ENCODE measurements at regions not wholly inside any gene's neighbourhood (a gene's known extent, or its start where the extent isn't known, plus 50 kb on each side); places are given as distances from the start of the nearest gene placed in this dataset.

- TF ChIP-seq FOXM1 (IDR thresholded peaks at IDR 0.05; ENCODE audit: borderline replicate concordance, low read depth) = no peak
- TF ChIP-seq TAF1 (IDR thresholded peaks at IDR 0.05; ENCODE audit: low read depth) = no peak
- no peak for TF ChIP-seq NFIC (IDR thresholded peaks at IDR 0.05)
- no peak for TF ChIP-seq REST (IDR thresholded peaks at IDR 0.05; ENCODE audit: low read depth)
- TF ChIP-seq CEBPB (IDR thresholded peaks at IDR 0.05) = no peak
- TF ChIP-seq TEAD4 (IDR thresholded peaks at IDR 0.05) = no peak
- no peak for TF ChIP-seq ZBTB7A (IDR thresholded peaks at IDR 0.05; ENCODE audit: low read depth)
- no peak for TF ChIP-seq MAX (IDR thresholded peaks at IDR 0.05)
- TF ChIP-seq EGR1 (IDR thresholded peaks at IDR 0.05) = no peak
- TF ChIP-seq TCF12 (IDR thresholded peaks at IDR 0.05; ENCODE audit: low read depth) = no peak
- TF ChIP-seq USF1 (IDR thresholded peaks at IDR 0.05) = no peak
- TF ChIP-seq CREB1 (IDR thresholded peaks at IDR 0.05; ENCODE audit: low read depth) = no peak
- no peak for TF ChIP-seq RAD21 (IDR thresholded peaks at IDR 0.05; ENCODE audit: low read depth)
- no peak for TF ChIP-seq YY1 (IDR thresholded peaks at IDR 0.05; ENCODE audit: low read depth)
- TF ChIP-seq EP300 (IDR thresholded peaks at IDR 0.05; ENCODE audit: borderline replicate concordance) = no peak
Measured at GRCh38 chr2:175383286-175383685, 201.8 kb upstream of the ATP5MC3 start.

GRCh38 chr2:175373729-175374128, 192.2 kb upstream of the ATP5MC3 start:
- TF ChIP-seq NFIC (IDR thresholded peaks at IDR 0.05) (no peak), RAD21 (IDR thresholded peaks at IDR 0.05; ENCODE audit: low read depth) (no peak), YY1 (IDR thresholded peaks at IDR 0.05; ENCODE audit: low read depth) (no peak), CREB1 (IDR thresholded peaks at IDR 0.05; ENCODE audit: low read depth) (no peak), REST (IDR thresholded peaks at IDR 0.05; ENCODE audit: low read depth) (no peak), EGR1 (IDR thresholded peaks at IDR 0.05) (no peak), EP300 (IDR thresholded peaks at IDR 0.05; ENCODE audit: borderline replicate concordance) (no peak), TEAD4 (IDR thresholded peaks at IDR 0.05) (no peak), TAF1 (IDR thresholded peaks at IDR 0.05; ENCODE audit: low read depth) (no peak), TCF12 (IDR thresholded peaks at IDR 0.05; ENCODE audit: low read depth) (no peak), USF1 (IDR thresholded peaks at IDR 0.05) (no peak), MAX (IDR thresholded peaks at IDR 0.05) (no peak), FOXM1 (IDR thresholded peaks at IDR 0.05; ENCODE audit: borderline replicate concordance, low read depth) (no peak), CEBPB (IDR thresholded peaks at IDR 0.05) (no peak), ZBTB7A (IDR thresholded peaks at IDR 0.05; ENCODE audit: low read depth) (no peak)

GRCh38 chr2:175372704-175373701, 191.5 kb upstream of the ATP5MC3 start:
- TF ChIP-seq RAD21 (IDR thresholded peaks at IDR 0.05; ENCODE audit: low read depth) (no peak), TEAD4 (IDR thresholded peaks at IDR 0.05) (no peak), TCF12 (IDR thresholded peaks at IDR 0.05; ENCODE audit: low read depth) (no peak), YY1 (IDR thresholded peaks at IDR 0.05; ENCODE audit: low read depth) (no peak), TAF1 (IDR thresholded peaks at IDR 0.05; ENCODE audit: low read depth) (no peak), REST (IDR thresholded peaks at IDR 0.05; ENCODE audit: low read depth) (no peak), CEBPB (IDR thresholded peaks at IDR 0.05) (no peak), CREB1 (IDR thresholded peaks at IDR 0.05; ENCODE audit: low read depth) (no peak), FOXM1 (IDR thresholded peaks at IDR 0.05; ENCODE audit: borderline replicate concordance, low read depth) (no peak), NFIC (IDR thresholded peaks at IDR 0.05) (no peak), USF1 (IDR thresholded peaks at IDR 0.05) (no peak), EGR1 (IDR thresholded peaks at IDR 0.05) (no peak), EP300 (IDR thresholded peaks at IDR 0.05; ENCODE audit: borderline replicate concordance) (no peak), MAX (IDR thresholded peaks at IDR 0.05) (no peak), ZBTB7A (IDR thresholded peaks at IDR 0.05; ENCODE audit: low read depth) (no peak)
